ENCODE measurements at regions not wholly inside any gene's neighbourhood (a gene's known extent, or its start where the extent isn't known, plus 50 kb on each side); places are given as distances from the start of the nearest gene placed in this dataset.

- TF ChIP-seq CTCF (IDR thresholded peaks at IDR 0.05) (no peak), POLR2A (IDR thresholded peaks at IDR 0.05) (no peak)
Observed at GRCh38 chr3:27557411-27557810, 73.2 kb upstream of the SLC4A7 start.
